HG03097 (cell line): ENCODE measurements at regions not wholly inside any gene's neighbourhood (a gene's known extent, or its start where the extent isn't known, plus 50 kb on each side); places are given as distances from the start of the nearest gene placed in this dataset.

ENCODE experiments used
- ATAC-seq: cut with Tn5 transposase; IDR thresholded peaks from one replicate; pipeline ENCODE4 v1.9.1; 2021; ENCODE audit not compliant: unreplicated experiment, low FRiP score

GRCh38 chr2:104028061-104028460, 825.9 kb upstream of the POU3F3 start:
- ATAC-seq: no peak

GRCh38 chr2:104033399-104033798, 820.5 kb upstream of the POU3F3 start:
- ATAC-seq: no peak

DNA sequence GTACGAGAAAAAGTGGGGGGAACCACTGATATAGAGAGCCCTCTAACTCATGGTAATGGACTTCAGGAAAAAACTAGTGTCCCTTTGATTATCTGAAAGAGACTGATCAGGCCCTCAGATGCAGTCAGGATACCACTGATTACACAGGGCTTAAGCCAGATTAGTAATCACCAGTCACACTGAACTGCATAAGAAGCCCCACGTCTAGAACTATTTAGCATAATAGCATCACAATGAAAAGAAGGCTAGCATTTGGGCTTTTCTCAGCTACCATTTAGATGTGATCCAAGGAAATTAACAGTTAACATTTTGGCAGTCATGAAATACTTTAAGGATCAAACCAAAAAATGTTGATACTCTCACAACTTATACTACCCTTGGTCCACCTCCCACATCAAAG, 813.1 kb upstream of the POU3F3 start:
- ATAC-seq: no peak

GRCh38 chr2:104041351-104041750, 812.6 kb upstream of the POU3F3 start:
- no peak for ATAC-seq

GRCh38 chr2:104043864-104044263, 810.1 kb upstream of the POU3F3 start:
- ATAC-seq: no peak

GRCh38 chr2:104045071-104045470, 808.8 kb upstream of the POU3F3 start:
- no peak for ATAC-seq

DNA sequence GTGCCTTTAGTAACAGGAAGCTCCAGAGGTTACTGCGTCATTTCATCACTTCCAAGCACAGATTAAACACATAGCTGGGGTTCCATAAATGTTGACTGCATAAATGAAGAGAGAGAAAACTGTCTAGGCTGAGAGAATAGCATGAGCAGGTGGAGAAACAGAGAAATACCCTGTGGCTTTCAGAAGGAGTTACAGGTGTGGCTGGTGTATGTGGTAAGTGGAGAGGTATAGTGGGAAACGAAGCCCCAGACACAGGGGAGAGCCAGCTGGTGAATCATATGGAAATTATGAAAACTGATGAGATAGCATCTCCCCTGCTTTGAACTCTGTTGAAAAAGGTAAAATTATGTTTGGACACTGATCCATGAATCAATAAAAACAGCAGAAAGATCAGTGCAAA, 807.4 kb upstream of the POU3F3 start:
- no peak for ATAC-seq

- no peak for ATAC-seq
Measured at GRCh38 chr2:104047516-104047915, 806.4 kb upstream of the POU3F3 start.

- no peak for ATAC-seq
Measured at GRCh38 chr2:104049438-104049837, 804.5 kb upstream of the POU3F3 start.

DNA sequence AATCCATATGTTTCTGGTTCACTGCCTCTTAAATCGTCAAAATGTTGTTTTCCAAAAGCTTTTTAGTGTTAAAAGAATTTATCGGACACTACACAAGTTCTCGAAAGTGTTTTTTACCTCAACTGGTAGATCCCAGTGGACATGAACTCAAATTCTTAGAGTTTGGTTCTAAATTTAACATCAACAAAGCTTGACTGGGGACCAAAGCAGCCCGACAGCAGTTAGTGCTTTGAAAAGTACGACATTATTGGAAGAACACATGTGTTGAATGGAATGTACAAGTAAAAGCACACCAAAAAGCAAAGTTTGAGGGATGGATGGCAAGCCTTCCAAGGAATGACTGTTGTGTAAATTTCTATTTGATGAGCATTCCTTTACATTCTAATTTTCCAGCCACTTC, 803.9 kb upstream of the POU3F3 start:
- ATAC-seq: no peak

GRCh38 chr2:104050656-104051242, 803.2 kb upstream of the POU3F3 start:
- ATAC-seq: no peak

DNA sequence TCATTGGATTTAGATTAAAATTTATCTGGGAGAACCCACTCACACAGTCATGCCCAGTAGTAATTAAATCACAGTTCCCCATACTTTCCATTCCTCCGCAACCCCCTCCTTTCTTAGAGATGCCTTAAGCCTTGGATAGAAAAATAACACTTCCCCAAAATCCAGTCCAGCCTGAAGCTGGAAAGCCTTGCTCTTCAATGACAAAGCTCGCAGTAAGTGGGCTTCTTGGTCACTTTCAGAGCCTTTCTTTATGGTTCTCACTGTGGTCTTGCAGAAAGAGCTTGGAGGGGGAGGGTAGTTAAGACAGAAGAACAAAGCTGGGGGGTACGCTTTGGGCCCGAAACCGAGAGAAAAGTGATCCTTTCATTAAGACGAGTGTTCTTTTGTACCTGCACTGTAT, 802.1 kb upstream of the POU3F3 start:
- ATAC-seq: no peak

- no peak for ATAC-seq
Measured at GRCh38 chr2:104052356-104052755, 801.6 kb upstream of the POU3F3 start.

DNA sequence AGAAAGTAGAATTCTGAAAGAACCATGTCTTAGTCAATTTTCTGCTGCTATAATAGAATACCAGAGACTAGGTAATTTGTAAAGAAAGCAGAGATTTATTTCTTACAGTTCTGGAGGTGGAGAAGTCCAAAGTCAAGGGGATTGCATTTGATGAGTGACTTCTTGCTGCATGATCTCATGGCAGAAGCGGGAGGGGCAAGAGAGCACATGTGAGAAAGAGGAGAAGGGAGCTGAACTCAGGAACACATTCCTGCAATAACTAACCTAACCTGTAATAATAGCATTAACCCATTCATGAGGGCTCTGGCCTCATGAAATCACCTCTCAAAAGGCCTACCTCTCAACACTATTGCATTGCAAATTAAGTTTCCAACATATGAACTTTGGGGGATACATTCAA, 797.5 kb upstream of the POU3F3 start:
- no peak for ATAC-seq

- ATAC-seq: no peak
Measured at GRCh38 chr2:104068665-104069064, 785.2 kb upstream of the POU3F3 start.

DNA sequence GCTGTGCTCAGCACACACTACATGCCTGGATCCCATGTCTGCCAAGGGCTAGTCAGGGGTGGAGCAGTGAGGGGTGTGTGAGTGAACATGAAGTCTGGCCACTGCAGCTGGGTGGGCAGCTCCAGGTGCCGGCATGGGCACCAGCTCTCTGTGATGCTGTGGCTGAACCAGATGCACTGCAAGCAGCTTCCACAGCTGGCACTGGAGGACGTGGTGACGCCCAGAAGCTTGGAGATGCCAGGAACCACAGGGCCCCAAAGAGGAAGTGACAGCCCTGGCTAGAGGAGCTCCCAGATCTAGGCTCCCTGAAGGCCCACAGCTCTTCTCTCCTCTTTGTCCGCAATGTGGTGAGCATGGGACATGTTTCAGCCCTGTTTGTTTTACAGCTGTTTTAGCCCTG, 776.3 kb upstream of the POU3F3 start:
- ATAC-seq: no peak

GRCh38 chr2:104078431-104079157, 775.3 kb upstream of the POU3F3 start:
- ATAC-seq: no peak

- ATAC-seq: no peak
Measured at GRCh38 chr2:104088745-104089144, 765.2 kb upstream of the POU3F3 start.

- ATAC-seq: no peak
Measured at GRCh38 chr2:104090407-104090806, 763.5 kb upstream of the POU3F3 start.

GRCh38 chr2:104091894-104092293, 762.0 kb upstream of the POU3F3 start:
- no peak for ATAC-seq

DNA sequence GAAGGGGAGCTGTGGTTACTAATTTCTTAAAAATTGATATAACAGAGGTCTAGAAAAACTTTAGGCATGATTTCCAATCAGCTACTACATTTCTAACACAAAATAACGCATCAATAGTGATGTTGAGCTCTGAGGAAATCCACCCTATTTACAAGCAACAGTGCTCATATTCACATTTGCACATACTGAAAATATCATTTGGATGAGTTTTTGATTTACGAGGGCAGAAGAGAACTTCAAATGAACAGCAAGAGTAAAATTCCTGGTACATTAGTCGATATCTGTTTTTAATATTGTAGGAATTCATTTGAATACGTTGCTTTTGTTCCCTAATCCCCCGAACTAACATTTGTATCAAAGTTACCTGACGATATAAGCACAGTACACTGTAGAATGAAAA, 761.0 kb upstream of the POU3F3 start:
- ATAC-seq: no peak

- no peak for ATAC-seq
Measured at GRCh38 chr2:104102615-104103014, 751.3 kb upstream of the POU3F3 start.

DNA sequence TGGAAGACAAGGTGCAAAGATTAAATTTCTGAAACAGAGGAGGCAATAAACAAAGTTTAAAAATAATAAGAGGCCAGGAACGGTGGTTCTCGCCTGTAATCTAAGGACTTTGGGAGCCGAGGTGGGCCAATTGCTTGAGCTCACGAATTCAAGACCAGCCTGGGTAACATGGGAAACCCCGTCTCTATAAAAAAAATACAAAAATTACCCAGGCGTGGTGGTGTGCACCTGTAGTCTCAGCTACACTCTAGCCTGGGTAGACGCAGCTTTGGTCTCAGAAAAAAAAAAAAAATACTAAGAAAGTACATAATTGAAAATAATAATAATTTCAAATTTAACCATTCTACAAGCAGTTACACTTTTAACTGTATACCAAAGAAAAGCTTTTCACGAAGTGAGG, 744.6 kb upstream of the POU3F3 start:
- ATAC-seq: no peak
